ENCODE measurements at regions not wholly inside any gene's neighbourhood (a gene's known extent, or its start where the extent isn't known, plus 50 kb on each side); places are given as distances from the start of the nearest gene placed in this dataset.
"Not testable (repeated sequence)": the region's sequence is repeated elsewhere in the genome, so short reads cannot be mapped to it uniquely, and the experiment has no call there.

GRCh38 chr5:113692466-113692865 lies 179.0 kb downstream of the YTHDC2 start:
- no peak for TF ChIP-seq CTCF (conservative IDR thresholded peaks at IDR 0.05)
- no peak overlapping the region for H3K27ac ChIP-seq

GRCh38 chr5:113692891-113693457 lies 179.5 kb downstream of the YTHDC2 start:
- TF ChIP-seq CTCF (conservative IDR thresholded peaks at IDR 0.05) = no peak
- H3K27ac ChIP-seq = 0 out of 2 replicates have a peak overlapping the region, but pooled peaks have one; percentile 15

GRCh38 chr5:113693701-113694100 lies 180.2 kb downstream of the YTHDC2 start:
- no peak for TF ChIP-seq CTCF (conservative IDR thresholded peaks at IDR 0.05)

GRCh38 chr5:113694576-113694975 lies 181.1 kb downstream of the YTHDC2 start:
- no peak for TF ChIP-seq CTCF (conservative IDR thresholded peaks at IDR 0.05)
- no peak overlapping the region for H3K27ac ChIP-seq

More at GRCh38 chr5:113693701-113694100, 180.2 kb downstream of the YTHDC2 start:
- H3K27ac ChIP-seq = 0 out of 2 replicates have a peak overlapping the region, but pooled peaks have one; percentile 15

GRCh38 chr5:113703266-113703665 lies 189.8 kb downstream of the YTHDC2 start:
- H3K27ac ChIP-seq = no peak overlapping the region
- no peak for TF ChIP-seq CTCF (conservative IDR thresholded peaks at IDR 0.05)

- H3K27ac ChIP-seq = no peak overlapping the region
- TF ChIP-seq CTCF (conservative IDR thresholded peaks at IDR 0.05) = no peak
Measured at GRCh38 chr5:113705657-113706056, 192.2 kb downstream of the YTHDC2 start.

- H3K27ac ChIP-seq = no peak overlapping the region
- no peak for TF ChIP-seq CTCF (conservative IDR thresholded peaks at IDR 0.05)
Measured at GRCh38 chr5:113713051-113713450, 199.6 kb downstream of the YTHDC2 start.

- not testable (repeated sequence) for H3K27ac ChIP-seq
Measured at GRCh38 chr5:113715921-113716320, 202.4 kb downstream of the YTHDC2 start.

Data from VCaP (cell line).